HuH-7 (cell line): ENCODE measurements at regions not wholly inside any gene's neighbourhood (a gene's known extent, or its start where the extent isn't known, plus 50 kb on each side); places are given as distances from the start of the nearest gene placed in this dataset.
A peak's percentile ranks its signal among the peaks of the same experiment; 100 is the strongest.
"Not testable (repeated sequence)": the region's sequence is repeated elsewhere in the genome, so short reads cannot be mapped to it uniquely, and the experiment has no call there.

Experiments used
- DNase-seq: peaks from one replicate; pipeline ENCODE4 v3.0.0; 2011; ENCODE audit warnings: low spot score

DNA sequence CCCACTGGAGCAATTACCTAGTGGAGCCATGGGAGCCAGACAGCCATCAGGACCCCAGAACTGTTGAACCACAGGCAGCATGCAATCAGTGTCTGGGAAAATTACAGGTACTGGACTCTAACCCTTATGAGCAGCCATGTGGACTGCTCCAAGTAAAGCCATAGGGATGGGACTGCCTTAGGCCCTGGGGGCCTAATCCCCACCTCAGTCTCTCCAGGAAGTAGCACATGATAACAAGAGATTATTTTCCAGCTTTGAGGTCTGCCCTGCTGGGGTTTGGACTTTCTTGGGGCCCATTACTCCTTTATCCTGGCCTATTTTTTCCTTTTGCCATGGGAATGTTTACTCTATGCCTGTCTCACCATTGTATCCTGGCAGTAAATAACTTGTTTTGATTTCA, 226.8 kb downstream of the AEBP2 start:
- DNase-seq = no peak

DNA sequence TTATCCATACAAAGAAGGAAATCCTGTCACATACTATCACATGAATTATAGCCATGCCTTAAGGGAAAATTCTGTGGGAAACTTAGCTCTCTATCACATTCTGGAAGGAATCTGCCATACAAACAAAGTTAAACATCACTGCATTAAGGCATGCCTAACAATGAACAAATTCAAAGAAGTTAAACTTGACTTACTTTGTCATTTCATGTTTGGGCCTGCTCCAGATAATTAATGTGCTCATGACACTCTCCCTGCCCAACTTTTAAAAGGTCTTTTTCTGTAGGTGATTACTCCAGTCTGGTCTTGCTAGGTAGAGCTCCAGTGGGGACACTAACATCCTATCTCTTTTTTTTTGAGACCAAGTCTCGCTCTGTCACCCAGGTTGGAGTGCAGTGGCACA, 230.5 kb downstream of the AEBP2 start:
- no peak for DNase-seq

DNA sequence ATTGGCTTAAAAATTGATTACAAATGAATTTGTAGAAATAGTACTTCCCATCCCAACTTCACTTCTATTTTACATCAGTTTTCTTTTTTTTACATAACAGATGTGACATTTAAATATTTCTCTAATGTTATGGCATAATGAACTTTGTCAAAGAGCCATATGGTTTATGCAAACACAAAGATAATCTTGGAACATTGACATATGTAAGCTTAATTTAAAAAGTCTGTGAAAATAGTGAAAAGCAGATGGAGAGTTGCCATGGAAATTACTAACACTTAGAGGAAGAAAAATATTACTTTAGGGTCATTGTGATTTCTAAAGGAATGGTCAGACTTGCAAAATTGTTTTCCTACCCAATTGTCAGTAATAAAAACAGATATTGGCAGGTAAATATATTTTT, 232.4 kb downstream of the AEBP2 start:
- DNase-seq = no peak

DNA sequence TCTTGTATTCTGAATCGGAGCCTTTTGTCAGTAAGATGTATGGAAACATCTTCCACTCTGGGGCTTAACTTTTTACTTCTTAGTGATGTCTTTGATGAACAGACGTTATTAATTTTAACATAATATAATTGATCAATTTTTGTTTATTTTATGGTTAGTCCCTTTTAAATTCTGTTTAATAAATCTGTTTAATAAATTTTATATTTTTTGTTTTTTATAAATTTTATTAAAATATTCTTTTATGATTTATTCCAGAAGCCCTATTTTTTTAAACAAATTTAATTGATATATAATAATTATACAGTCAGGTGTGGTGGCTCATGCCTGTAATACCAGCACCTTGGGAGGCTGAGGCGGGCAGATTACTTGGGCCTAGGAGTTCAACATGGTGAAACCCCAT, 235.1 kb downstream of the AEBP2 start:
- DNase-seq = no peak

DNA sequence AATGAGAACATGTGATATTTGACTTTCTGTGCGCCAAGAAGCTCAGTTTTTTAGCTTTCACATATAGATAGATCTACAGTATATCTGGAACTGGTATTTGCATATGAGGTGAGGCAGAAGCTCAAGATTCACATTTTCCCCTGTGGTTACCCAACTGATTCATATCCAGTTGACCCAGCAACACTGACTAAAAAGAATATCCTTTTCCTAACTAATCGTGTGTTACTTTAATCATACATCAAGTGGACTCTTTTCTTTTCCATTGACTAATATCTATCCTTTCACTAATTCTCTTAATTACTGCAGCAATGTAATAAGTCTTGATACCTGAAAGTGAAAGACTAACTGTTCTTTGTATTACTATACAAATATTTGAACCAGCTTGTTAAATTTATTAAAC, 236.1 kb downstream of the AEBP2 start:
- no peak for DNase-seq

DNA sequence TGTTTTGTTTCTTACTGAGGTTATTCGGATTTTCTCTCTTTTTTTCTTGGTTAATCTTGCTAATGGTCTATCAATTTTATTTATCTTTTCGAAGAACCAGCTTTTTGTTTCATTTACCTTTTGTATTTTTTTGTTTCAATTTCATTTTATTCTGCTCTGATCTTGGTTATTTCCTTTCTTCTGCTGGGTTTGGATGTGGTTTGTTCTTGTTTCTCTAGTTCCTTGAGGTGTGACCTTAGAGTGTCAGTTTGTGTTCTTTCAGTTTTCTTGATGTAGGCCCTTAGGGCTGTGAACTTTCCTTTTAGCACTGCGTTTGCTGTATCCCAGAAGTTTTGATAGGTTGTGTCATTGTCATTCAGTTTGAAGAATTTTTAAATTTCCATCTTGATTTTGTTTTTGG, 239.2 kb downstream of the AEBP2 start:
- DNase-seq = not testable (repeated sequence)

DNA sequence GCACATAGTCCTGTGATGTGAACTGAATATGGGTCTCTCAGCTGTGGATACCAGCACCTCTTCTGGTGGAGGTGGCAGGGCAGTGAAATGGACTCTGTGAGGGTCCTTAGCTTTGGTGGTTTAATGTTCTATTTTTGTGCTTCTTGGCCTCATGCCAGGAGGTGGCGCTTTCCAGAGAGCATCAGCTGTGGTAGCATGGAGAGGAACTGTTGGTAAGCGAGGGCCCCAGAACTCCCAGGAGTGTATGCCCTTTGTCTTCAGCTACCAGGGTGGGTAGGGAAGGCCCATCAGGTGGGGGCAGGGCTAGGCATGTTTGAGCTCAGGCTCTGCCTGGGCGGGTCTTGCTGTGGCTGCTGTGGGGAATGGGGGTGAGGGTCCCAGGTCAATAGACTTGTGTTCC, 241.7 kb downstream of the AEBP2 start:
- DNase-seq = no peak

DNA sequence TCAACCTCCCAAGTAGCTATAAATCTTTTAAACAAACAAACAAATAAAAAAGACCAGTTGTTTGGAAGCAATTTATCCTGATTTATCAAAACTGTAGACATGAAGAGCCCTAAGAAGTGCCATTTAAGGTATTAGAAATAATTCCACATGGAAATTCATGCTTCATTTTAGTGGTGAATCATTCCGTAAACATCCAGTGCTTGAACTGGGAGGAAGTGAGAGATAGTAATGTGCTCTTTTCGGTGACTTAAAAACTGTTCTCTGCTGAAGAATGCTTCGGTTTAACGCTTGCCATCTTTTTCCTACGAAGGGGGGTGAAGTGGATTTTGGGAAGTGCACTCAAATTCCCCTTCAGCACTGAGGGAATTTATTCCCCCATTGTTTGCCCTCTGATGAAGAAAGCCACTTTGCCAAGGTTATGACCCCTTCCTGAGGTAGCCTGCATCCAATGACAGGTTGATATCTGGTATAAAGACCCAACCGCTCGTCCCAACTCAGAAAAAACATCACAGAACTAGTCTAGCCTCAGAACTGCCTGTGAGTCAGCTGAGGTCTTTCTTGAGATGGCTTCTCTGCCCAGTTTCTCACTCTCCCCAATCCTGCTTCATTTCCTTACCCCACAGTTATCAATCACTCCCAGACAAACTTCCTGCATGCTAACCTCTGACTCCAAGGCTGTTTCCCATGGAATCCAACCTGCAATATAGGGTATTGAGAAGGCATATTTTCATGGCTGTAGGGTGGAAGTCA, 244.1 kb downstream of the AEBP2 start:
- no peak for DNase-seq

DNA sequence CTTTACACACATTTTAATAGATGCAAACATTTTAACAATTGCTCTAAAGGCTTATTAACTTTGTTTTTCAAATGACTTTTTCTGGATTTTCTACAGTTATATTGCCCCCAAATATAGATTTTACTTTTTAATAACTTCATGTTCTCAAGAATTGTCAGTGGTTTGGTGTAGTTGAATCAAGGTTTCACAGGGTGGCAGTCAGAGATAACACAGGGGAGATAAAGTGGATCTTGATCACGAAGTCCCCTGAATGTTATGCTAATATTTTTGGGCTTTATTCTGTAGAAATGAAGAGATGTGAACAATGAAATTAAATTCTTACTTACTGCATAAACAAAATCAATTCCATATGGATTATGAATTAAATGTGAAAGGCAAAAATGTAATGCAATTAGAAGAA, 248.1 kb downstream of the AEBP2 start:
- DNase-seq = no peak

DNA sequence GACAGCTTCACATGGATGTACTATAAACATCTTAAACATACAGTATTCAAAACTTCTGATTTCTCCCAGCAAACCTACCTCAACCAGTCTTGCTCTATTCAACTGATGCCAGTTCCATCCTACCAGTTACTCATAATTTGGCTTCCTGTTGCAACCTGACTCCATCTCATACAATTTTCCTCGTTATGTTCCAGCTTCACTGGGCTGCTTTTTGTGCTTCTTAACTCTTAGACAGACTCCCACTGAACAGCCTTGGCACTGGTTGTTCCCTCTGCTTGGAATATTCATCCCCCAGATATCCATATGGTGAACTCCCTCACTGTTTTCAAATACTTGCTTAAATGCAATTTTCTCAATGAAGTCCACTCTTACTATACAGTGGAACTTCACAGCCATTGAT, 249.2 kb downstream of the AEBP2 start:
- DNase-seq = no peak

DNA sequence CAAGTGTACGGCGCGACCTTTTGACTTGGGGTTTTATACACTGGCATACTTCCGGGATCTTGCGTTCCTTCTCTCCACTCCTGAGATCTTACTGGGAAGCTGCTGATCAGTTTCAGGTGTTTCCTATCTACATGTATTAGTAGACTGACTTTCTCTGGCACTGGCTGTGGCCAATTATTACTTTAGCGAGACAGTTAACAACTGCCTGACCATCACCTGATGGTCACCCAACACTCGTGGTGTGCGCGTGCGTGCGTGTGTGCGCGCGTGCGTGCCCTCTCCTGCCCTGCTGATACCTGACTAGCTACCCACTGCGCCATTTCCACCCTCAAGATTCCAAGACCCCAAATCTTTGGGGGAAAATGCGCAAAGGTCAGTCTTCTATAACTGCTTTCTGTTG, 249.9 kb downstream of the AEBP2 start:
- DNase-seq = no peak

DNA sequence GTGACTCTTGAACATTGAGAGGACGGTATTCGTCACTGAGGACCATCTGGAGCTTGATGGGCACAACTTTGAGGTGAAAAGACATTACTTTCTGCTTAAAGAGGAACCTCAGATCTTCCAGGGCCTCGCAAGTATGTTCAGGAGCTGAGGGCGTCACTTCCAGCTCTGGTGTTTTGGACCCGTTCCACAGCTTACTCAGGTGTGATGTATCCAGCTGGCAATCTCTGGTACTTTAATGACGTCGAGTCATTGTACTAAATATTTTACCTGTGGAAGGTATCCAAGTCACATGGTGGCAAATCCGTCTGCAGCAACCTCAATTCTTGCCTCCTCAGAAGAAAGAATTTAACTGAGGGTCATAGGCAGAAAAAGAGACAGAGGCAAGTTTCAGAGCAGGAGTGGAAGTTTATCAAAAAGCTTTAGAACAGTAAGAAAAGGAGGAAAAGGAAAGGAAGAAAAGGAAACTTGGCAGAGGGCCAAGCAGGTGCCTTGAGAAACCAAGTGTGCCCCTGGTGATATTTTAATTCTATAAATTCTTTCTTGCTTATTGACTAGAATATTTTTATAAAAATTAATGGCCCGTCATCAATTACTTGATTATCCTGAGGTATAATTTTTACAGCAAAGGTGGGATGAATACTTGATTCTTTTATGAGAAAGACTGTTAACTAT, 250.6 kb downstream of the AEBP2 start:
- no peak for DNase-seq

DNA sequence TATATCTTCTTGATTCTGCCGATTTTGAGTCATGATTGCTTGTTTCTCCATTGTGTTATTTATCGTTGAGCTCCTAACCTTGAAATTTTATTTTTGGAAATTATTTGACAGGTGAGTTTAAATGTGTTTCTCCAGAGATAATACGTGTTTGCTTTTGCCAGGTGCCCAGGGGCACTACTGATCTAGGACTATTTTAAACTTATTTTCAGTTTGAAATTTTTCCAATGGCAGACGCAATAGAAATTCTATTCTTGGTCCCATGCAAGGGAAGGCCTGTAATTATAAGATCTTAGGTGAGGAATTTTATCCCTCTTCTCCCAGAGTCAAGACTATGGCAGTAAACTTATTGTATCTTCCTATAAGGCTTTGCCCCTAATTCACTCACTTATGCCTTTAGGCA, 252.8 kb downstream of the AEBP2 start:
- DNase-seq = no peak

DNA sequence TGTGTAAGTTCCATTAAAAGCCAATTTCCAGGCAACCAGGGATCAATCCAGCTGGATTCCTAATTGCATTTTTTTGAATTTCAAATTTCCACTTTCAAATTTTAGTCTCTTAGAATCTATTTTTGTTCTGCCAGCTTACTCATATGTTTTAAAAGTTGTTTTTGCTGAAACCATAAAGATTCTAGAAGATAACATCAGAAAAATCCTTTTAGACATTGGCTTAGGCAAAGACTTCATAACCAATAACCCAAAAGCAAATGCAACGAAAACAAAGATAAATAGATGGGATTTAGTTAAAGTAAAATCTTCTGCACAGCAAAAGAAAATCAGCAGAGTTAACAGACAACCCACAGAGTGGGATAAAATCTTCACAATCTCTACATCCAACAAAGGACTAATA, 253.3 kb downstream of the AEBP2 start:
- DNase-seq = no peak

DNA sequence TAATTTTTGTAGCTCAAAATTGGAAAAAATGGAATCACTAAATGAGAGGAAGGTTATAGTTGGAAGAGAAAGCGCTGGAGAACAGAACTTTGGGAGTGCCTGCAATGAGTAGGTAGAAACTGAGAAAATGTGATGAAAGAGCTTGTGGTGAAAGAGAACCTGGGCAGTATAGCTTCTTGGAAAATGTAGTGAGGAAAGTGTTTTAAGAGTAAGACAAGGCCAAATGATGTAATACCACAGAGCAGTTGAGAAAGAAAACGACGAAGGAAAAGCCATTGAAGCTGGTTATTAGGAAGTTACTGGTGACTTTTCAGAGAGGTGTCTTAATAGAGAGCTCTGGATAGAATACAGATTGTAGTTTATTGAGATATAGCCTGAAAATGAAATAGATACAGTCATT, 255.3 kb downstream of the AEBP2 start:
- DNase-seq = no peak

DNA sequence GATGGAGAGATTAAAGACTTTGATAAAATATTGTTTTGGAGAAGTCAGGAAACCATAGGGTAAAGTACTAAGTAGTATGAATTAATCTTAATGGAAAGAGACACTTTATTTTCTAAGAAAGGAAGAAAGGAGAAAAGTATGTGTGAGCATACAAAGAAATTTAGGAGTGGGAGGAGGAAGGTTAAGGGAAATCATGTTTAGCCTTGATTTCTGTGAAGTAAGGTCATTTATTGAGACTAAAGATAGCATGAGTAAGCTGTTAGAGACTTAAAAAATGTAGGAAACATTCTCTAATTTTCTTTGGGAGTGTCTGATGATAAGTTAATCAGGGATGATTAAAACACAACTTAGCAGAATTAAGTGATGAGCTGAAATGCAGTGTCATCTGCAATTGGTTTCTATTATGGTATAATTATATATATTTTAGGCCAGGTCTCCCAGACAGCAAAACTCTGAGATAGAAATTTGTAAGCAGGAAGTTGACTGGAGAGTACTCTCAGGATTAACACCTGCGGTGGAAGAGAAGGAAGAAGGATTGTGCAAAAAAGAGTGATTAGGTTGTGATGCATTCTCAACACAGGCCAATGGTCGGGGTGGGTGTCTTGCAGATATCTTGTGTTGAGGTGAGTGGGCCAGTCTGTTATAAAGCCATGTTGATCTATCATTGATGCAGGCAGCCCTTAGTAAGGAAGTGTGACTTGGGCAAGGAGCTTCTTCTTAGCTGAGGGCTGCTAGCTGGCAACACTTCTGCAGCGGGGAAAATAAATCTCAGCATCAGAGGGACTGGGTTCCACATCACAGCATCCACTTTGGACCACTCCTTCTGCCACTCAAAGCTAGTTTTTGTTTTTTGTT, 256.2 kb downstream of the AEBP2 start:
- no peak for DNase-seq

DNA sequence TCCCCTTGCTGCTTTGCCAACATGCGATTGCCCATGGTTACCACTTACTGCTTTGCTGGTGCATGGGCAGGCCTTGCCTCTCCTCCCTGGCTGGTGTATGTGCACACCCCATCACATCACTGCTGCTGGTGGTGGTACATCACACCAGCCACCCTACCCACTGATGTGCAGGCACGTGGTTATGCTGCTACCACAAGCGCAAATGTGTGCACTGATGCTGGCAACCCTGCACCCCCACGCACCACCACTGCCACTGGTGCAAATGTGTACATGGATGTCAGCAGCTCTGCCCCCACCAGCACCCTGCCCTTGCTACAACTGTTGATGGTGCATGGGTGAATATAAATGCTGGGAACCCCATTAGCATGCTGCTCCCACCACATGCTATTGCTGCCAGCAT, 261.7 kb downstream of the AEBP2 start:
- DNase-seq = no peak

DNA sequence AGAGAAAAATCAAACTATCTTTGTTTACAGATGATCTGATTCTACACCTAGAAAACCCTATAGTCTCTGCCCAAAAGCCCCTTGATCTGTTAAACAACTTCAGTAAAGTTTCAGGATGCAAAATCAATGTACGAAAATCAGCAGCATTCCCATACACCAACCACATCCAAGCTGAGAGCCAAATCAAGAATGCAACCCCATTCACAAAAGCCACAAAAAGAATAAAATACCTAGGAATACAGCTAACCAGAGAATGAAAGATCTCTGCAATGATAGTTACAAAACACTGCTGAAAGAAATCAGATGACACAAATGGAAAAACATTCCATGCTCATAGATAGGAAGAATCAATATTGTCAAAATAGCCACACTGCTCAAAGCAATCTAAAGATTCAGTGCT, 265.7 kb downstream of the AEBP2 start:
- DNase-seq = no peak

DNA sequence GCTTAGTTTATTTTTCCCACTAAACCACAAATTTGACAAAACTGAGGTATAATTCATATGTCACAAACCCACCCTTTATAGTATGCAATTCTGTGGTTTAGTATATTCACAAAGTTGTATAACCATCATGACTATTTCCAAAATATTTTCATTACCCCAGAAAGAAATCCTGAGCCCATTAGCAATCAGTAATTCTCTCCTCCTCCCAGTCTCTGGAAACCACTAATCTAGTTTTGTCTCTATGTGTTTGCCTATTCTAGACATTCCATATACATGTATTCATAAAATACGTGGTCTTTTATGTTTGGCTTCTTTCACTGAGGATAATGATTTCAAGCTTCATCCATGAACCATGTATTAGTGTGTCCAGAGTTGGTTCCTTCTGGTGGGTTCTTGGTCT, 267.6 kb downstream of the AEBP2 start:
- no peak for DNase-seq

DNA sequence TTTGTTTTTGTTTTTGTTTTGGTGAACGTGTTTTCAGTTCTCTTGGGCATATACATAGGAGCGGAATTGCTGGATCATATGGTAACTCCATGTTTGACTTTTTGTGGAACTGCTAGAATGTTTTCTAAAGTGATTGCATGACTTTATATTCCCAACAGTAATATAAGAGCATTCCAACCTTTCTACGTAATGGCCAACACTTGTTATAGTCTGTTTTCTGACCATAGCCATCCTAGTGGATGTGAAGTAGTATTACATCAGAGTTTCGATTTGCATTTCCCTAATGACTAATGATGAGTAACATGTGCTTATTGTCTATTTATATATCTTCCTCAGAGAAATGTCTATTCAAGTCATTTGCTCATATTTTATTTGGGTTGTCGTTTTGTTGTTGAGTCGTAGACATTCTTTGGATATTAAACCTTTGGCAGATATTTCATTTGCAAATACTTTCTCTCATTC, 268.7 kb downstream of the AEBP2 start:
- DNase-seq = no peak

DNA sequence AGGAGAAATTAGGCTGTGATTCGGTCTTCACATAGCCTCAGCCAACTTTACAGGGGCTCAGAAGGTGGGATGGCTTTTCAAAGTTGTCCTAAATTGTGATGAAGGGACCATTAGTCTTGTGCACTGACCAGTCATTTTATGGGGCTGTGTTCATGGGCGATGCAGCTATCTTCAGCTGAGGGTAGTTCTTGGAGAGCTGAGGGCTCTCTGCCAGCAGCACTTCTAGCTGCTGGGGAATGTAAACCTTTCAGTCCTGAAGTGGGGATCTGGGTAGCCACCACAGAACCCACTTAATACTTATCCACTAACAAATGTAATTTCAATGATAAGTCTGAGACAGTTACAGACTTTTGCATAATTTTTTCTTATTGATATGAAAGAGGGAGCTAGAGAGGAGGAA, 270.6 kb downstream of the AEBP2 start:
- DNase-seq = no peak

DNA sequence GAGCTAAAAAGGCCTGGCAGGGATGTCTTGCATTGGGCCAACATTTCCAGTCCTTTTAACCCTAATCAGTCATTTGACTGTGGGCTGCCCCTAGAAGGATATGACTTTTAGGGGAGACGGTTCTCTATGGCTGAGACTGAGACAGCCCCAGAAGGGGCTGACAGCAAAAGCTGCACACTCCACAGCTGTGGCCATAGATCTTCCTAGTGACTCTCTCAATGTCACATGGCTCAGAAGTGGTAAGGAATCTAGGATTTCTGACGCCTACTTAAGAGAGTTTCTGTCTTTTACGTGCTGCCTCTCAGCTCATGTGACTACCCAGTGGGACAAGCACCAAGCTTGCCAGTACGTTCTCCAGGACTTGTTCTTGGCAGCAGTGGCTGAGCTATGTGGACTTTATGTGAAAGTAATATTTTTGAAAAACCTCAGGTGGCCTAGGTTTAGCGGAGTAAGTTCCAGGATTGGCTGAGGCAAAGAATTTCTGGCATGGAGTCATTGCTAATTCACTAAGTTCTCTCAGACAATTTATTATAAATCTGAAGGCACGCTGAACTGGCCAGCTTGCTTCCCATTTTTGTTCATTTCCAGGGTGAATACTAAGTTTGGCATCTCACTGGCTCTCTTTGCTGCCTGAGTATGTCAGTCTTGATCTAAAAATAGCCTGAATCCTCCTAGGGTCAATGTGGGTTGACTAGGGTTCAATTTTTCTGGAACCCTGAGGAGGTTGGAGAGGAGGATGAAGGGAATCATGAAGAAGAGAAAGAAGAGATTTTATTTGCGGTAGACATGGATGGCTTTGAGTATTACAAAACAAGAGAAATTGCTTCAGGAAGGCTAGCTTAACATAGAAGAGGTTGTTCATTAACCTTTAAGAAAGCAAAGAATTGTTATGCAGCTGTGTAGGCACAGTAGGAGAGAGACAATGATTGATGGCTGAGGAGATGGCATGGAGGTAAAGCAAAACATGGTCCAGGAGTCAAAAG, 271.8 kb downstream of the AEBP2 start:
- DNase-seq = peak; percentile 63
